NCI-H1105 treated with DMSO at 0.1 percent for 48 hours (cell line): ENCODE measurements at regions not wholly inside any gene's neighbourhood (a gene's known extent, or its start where the extent isn't known, plus 50 kb on each side); places are given as distances from the start of the nearest gene placed in this dataset.
A peak's percentile ranks its signal among the peaks of the same experiment; 100 is the strongest.
"Not testable (repeated sequence)": the region's sequence is repeated elsewhere in the genome, so short reads cannot be mapped to it uniquely, and the experiment has no call there.

Experiments used
- DNase-seq: peaks from one replicate; lab custom pipeline; 2025; lab: John Stamatoyannopoulos, UW

DNA sequence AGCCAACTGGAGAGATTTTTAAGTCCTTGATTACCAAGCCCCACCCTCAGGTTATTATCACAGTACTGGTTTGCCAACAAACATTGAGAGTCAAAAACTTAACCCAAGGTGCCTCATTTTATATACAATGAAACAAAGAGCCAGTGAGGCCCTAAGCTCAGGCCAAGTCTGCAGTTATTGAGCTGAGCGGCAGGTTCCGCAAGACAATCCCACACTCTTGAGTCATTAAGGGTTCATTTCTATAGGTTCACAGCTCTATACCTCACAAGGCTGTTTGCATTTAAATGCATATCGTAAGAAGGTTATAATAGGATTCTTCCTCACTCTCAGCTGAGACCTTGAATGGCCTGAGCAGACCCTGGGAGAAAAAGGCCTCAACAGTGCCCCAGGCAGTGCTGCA is 268.4 kb upstream of the RGPD4 start:
- DNase-seq = no peak

DNA sequence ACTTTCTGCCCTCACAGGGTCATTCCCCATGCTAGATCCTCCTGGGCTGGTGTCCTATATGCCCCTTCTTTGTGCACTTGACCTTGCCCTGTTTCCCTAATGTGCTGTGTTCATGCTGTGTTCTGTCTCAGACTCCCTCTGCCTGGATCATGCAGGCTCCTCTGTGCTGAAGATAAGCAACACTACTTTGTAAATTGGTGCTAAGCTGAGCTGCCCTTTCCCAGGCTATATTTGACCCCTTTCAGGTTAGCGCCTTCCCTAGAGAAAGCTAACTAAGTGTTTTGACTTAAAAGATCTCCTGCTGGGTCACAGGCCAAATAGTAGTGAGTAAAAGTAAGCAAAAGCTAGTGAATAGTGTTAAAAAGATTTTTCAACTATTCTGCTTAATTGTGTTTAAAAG is 257.2 kb upstream of the RGPD4 start:
- no peak for DNase-seq

DNA sequence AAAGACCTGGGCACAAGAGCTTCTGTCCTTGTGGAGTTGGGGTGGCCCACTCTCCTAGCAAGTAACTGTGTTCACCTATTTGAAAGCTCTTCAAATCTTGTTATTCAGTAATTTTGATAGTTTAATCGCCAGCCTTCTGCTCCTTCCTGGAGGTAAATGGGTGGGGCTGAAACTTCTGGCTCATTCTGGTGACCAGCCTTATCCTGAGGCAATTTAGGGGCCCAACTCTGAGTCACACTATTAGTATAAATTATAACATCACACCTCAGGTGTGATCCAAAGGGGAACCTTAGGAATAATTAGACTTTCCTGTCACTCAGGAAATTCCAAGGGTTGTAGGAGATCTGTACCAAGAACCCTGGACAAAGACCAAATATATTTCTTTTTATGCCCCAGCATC is 255.8 kb upstream of the RGPD4 start:
- no peak for DNase-seq

DNA sequence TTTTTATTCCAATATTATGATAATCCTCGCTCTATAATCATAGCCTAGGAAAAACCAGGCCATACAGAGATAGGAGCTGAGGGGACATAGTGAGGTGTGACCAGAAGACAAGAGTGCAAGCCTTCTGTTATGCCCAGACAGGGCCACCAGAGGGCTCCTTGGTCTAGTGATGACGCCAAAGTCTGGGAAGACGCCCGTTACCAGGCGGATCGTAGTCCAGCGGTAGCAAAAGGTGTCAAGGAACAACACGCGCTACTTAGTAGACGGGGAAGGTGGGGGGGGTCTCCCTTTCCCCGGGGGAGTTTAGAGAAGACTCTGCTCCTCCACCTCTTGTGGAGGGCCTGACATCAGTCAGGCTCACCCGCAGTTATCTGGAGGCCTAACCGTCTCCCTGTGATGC is 253.8 kb upstream of the RGPD4 start:
- DNase-seq = not testable (repeated sequence)

DNA sequence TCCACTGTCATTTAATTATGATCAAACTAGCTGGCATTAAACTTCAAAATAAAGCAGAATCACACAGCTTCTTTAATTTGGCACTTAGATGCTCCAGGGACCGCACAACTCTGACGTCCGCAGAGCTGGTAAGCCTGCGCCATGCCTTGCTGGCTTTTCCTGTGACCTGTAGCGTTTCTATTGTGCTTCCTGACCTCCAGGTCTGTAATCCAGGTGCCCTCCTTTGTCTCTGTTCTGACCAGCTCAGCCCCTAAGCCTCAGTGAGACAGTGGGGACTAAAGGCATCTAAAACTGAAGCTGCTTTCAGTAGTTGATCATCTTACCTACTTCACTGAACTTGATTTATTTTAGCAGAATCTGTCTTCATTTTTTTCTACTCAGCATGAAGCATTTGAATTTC is 249.7 kb upstream of the RGPD4 start:
- DNase-seq = no peak

DNA sequence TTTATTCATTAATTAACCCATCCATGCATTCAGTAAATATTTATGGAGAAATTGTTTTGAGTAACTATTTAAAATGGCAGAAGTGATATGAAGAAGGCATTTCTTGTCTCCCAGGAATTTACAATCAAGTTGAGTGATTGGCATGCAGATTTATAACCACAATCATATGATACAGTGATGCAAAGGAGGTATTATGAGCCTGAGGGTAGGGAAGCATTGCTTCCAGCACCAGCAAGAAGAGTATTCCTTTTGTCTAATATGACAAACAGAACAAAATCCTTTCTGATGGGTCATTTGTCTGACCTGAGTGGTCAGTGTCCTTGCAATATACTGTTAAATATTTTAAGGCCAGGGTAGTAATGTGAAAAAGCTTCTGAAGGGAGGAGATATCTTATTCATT is 244.2 kb upstream of the RGPD4 start:
- no peak for DNase-seq

DNA sequence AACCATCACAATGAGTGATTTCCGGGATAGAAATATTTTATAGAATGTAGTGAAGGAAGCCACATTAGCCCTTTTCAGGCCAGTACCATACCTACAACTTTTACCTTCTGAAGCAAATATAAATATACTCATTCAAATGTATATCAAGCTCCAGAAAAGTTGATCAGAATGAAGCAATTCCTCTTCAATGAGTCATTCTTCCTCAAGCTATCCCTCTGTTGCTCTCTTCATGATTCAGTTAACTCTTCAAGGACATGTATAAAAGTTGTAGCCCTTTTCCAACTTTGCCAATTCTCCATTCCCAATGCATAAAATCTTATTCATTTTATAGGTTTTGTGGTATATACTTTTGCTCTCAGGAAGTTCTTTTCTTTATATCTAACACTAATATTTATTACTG is 242.1 kb upstream of the RGPD4 start:
- DNase-seq = no peak

DNA sequence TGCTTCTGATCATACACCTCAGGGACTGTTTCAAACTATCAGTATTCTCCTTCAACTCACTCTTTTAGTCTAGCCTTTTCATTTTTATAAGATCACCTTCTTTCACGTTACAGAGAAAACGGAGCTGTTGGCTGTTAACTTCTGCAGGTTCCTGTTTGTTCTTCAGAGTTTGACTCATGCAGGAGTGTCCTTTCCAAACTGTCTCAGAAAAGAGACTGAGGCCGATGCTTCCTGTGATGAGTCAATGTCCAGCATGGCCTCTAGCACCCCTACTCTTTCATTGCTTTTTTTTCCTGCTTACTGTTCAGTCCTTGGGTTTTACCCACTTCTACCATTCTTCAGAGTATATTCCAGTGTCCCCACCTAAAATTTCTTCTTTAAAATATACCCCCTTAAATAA is 240.8 kb upstream of the RGPD4 start:
- no peak for DNase-seq

DNA sequence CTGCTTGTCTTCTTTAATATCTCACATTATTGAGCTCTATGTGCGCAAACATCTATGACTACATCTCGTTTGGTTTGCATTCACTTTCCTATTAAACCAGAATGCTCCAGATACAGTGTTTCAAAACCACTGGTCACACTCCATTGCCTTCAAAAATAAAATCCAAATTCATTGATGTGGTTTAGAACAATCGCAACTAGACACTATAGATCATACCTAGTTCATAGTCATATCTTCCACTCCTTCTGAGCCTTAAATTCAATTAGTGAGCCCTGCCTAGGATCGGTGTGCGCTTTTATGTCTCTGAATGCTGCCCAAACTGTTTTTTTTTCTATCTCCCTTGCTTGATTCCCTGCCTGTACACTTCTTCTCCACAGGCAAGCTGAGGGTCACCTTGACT is 238.5 kb upstream of the RGPD4 start:
- no peak for DNase-seq

DNA sequence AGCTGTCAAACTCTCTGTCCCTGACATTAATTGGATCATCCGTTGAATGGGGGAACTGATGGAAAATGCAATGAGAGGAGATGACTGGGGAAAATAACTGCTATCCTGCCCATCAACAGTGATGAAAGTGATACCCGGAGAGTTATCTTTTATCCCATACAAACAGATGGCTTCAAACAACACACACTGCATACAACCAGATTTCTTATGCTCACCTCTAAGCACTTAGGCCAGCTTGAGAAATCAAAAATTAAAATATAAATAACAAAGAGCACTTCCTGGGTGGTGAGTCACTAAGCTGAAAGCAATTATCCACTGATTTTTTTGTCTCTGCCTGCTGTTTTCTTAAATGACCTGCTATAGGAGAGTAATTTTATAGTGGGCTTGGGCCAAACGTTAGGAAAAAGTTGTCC is 237.6 kb upstream of the RGPD4 start:
- peak; percentile 99 for DNase-seq

DNA sequence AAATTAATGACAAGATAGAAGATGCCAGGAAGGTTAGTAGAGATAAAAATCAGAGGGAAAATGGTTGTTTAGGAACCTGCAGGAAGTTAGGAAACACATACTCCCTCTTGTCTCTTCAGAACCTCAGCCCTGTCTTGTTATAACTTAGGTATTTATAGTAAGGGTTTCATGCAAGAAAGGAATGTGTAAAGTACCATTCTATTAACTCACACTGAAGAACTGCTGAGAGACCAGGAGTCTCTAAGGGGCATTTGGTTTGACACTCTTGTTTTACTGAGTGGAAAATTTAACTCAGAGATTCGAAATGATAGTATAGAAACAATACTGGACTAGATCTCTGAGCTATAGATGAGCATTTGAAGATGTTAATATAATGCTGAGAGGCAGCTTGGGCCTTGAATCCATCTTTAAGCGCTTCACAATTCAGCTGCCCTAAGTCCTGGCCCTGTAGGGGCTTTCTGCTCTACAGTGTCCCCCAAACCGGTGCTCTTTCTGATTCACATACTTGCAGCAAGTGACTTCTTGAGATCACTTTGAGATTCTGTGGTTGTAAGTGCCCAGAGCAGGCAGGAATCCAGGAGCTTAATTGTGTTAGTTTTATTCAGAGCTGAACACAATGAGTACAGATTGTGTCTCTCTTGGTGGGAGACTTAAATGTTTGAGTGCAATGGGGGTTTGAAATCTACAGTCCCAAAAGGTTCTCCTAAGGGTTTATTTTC is 235.0 kb upstream of the RGPD4 start:
- no peak for DNase-seq

DNA sequence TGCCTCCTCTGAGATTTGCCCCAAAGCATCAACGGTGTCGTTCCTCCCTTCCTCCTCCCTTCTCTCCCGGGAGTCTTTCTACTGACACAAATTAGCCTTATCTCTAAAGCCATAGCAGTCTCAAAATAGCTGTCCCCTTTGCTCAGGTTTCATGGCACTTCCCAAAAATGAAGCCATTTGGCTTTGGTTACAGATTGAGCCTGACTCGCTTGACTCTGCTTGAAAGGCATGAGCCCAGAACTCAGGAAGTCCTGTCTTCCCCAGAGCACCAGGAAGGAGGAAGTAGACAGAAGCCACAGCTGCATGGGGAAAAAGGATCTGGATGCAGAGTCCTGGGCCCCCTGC is 234.4 kb upstream of the RGPD4 start:
- no peak for DNase-seq

DNA sequence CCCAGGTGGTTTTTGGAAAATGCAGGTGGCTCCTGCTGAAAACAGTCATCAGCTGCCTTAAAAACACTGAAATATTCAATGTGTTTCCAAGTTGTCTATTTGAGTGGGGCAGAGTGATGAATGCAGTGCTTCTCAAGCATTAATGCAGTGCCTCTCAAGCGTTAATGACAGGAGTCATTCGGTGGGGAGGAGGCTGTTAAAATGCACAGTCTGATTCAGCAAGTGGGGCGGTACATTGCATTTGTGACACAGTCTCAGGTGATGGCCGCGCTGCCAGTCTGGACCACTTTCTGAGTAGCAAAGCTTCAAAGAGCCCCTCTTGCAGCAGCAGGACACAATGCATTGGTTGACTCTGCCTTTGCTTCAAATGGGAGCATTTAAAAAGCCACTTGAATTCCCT is 231.4 kb upstream of the RGPD4 start:
- DNase-seq = peak; percentile 45

DNA sequence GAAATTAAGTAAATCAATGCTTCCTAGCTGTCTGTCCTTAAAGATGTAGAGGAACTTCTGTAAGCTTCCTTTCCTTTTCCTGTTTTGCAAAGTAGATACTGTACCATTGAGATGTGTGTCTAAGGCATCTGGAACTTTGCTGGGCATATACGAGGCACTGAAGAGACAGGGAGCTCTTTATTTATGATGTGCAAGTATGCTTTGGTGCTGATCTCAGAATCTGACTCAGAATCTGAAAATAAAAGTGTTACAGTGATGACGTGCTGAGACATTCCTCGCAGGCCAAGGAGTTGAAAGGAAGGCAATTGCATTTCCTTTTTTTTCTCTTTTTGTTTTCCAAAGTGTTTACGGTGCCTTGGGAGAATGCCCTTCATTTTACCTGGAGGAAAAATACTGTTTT is 230.9 kb upstream of the RGPD4 start:
- DNase-seq = no peak

DNA sequence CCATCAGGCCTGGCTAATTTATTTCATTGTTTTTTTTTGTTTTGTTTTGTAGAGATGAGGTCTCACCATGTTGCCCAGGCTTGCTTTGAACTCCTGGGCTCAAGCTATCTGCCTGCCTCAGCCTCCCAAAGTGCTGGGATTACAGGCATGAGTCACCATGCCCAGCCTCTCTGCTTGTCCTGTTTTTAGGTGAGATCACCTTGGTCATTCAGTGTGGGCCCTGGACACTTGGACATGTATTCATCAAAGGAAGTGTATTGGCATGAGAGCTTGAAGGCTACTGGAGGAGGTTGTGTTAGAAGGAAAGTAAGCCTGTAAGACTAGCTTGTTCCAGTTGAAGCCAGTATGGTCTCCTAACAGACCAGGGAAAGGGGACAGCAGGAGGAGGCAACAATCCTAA is 229.2 kb upstream of the RGPD4 start:
- DNase-seq = no peak

DNA sequence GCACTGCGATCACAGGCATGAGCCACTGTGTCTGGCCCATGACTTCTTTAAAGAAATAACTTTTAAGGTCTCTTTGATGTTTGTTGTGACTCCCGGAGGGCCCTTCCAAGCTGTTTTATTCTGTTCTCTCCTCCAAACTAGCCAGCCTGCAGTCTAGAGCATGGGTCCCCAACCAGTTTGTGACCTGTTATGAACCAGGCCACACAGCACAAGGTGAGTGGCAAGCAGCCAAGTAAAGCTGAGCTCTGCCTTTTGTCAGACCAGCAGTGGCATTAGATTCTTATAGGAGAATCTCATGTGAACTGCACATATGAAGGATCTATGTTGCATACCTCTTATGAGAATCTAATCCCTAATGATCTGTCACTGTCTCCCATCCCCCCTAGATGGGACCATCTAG is 223.9 kb upstream of the RGPD4 start:
- DNase-seq = no peak

DNA sequence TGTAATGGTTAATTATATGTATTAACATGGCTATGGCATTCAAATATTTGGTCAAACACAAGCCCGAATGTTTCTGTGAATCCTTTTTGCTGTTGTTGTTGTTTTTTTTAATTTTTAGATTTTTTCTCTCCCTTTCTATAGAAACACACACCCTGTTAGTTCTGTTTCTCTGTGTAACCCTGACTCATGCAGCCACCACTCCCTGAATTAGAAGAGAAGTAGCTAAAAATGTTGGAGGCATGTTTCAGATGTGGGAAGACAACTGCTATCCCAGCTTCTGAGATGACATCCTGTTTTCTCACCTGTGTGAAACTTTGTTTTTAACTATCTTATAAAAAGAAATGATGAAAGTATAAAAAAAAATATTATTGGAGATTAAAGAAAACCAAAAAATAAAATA is 219.6 kb upstream of the RGPD4 start:
- DNase-seq = no peak

DNA sequence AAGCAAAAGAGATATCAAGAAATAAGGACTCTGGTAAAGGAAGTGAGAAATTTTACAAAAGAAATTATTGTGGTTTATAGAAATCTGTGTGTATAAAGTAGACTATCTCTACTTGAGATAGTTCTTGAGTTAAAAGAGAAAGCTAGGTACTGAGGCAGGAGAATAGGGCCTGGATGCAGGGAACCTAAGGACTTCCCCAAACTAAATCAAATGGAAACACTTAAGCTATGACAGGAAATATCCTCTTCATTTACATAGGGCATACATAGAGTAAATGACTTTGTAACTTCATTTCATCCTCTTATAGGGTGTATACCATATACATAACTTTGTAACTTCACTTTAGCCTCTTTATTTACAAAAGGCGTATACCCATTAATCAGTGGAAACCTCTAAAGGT is 219.2 kb upstream of the RGPD4 start:
- no peak for DNase-seq

DNA sequence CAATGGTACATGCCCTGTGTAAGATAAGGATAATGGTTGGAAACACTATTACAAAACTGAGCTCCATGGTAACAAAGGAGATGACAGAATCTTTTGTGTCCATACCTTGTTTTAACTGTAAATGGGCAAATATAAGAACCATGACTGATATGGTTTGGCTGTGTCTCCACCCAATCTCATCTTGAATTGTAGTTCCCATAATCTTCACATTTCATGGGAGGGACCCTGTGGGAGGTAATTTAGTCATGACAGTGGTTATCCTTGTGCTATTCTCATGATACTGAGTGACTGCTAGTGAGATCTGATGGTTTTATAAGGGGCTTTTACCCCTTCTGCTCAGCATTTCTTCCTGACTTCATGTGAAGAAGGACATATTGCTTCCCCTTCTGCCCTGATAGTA is 211.7 kb upstream of the RGPD4 start:
- DNase-seq = no peak

DNA sequence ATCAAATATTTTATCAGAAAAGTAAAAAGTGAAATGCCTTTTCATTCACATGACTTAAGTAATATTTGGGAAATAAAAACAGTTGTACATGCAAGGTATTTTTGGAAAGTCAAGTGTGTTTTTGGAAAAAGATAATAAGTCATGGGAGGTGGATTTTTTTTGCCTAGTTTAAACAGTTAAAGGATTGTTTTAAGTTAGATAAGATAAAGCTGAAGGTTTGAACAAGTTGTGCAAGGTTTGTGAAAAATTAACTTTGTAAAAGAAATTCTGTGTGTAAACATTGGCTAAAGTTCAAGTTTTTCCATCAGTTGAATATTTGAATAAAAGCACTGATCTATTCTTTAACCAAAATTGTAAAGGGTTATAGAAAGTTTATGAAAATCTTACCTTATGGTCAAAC is 207.9 kb upstream of the RGPD4 start:
- no peak for DNase-seq

DNA sequence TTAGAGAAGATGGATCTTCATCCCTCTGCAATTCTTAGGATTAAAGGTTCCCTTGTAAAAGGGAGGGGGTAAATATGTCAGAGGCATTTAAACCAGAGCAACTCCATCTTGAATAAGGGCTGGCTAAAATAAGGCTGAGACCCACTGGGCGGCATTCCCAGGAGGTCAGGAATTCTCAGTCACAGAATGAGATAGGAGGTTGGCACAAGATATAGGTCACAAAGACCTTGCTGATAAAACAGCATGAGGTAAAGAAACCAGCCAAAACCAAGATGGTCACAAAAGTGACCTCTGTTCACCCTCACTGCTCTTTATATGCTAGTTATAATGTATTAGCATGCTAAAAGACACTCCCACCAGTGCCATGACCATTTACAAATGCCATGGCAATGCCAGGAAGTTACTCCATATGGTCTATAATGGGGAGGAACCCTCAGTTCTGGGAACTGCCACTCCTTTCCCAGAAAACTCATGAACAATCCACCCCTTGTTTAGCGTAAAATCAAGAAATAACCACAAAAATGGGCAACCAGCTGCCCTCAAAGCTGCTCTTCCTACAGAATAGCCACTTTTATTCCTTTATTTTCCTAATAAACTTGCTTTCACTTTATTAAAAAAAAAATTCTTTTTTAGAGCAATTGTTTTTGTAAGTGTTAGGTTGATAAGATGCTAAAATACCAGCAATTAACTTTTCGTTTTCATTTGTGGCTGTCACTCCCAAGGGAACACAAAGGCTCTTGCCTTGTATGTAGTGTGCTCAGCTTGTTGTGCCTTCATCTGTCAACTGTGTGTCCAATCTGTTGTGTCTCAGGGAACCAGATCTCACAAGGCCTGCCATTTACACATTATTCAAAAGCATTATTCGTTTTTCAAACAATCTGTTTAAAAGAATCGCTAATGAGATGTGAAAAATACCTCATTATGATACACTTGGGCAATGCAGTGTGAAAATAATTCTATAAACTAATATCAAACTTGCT is 205.2 kb upstream of the RGPD4 start:
- no peak for DNase-seq

DNA sequence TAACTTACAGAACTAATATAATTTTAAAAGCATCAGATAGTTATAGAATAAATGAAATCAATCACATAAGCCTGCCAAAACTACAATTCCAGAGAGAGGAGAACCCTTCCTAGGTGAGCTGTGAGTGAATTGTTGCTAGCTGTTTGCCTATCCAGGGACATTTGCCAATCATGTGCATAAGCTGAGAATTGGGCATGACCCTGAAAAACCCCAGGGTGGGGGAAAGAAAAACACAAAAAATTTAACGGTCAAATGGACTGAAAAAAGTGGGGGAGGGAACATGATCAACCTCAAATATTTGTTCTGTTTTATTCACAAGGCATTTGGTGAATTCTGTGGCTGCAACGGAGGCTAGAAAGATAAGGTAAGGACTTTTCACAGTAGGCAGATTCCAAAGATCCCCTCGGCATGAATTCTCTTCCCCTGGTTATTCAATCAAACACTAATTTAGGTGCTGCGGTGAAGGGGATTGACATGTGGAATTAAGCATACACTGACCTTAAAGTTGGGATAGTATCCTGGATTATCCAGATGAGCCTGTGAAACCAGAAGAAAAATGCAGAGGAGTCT is 203.9 kb upstream of the RGPD4 start:
- no peak for DNase-seq

DNA sequence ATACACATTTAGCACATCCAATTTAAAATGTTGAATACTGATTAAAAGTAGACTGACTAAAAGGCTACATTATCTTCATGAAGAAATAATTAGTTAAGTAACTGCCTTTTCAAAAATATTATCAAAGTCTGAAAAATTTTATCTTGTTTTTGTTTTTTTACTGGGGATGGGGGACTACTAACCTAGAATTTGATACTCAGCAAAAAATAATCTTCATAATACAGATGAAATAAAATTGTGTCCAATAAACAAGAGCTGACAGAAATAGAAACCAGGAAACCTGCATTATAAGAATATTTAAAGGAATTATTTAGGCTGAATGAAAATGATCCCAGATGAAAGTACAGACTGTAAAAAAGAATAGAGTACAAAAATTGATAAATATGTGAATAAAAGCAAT is 200.7 kb upstream of the RGPD4 start:
- no peak for DNase-seq
